ENCODE measurements at regions not wholly inside any gene's neighbourhood (a gene's known extent, or its start where the extent isn't known, plus 50 kb on each side); places are given as distances from the start of the nearest gene placed in this dataset.
A peak's percentile ranks its signal among the peaks of the same experiment; 100 is the strongest.

GRCh38 chr7:42698600-42699374, 213.1 kb downstream of the C7orf25 start:
- TF ChIP-seq, protein P1, sequence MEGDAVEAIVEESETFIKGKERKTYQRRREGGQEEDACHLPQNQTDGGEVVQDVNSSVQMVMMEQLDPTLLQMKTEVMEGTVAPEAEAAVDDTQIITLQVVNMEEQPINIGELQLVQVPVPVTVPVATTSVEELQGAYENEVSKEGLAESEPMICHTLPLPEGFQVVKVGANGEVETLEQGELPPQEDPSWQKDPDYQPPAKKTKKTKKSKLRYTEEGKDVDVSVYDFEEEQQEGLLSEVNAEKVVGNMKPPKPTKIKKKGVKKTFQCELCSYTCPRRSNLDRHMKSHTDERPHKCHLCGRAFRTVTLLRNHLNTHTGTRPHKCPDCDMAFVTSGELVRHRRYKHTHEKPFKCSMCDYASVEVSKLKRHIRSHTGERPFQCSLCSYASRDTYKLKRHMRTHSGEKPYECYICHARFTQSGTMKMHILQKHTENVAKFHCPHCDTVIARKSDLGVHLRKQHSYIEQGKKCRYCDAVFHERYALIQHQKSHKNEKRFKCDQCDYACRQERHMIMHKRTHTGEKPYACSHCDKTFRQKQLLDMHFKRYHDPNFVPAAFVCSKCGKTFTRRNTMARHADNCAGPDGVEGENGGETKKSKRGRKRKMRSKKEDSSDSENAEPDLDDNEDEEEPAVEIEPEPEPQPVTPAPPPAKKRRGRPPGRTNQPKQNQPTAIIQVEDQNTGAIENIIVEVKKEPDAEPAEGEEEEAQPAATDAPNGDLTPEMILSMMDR (IDR thresholded peaks at IDR 0.05; ENCODE audit: borderline replicate concordance, insufficient read depth, low read depth, low read length), result no peak
- no peak overlapping the region for H3K4me3 ChIP-seq (ENCODE audit: low read depth, low read length)

- H3K4me3 ChIP-seq (ENCODE audit: low read depth, low read length), result no peak overlapping the region
- TF ChIP-seq, protein P1 (IDR thresholded peaks at IDR 0.05; ENCODE audit: borderline replicate concordance, insufficient read depth, low read depth, low read length), result no peak
Observed at GRCh38 chr7:42694894-42695507, 216.9 kb downstream of the C7orf25 start.

GRCh38 chr7:42693722-42694121, 218.1 kb downstream of the C7orf25 start:
- TF ChIP-seq, protein P1 (IDR thresholded peaks at IDR 0.05; ENCODE audit: borderline replicate concordance, insufficient read depth, low read depth, low read length), result no peak

DNA sequence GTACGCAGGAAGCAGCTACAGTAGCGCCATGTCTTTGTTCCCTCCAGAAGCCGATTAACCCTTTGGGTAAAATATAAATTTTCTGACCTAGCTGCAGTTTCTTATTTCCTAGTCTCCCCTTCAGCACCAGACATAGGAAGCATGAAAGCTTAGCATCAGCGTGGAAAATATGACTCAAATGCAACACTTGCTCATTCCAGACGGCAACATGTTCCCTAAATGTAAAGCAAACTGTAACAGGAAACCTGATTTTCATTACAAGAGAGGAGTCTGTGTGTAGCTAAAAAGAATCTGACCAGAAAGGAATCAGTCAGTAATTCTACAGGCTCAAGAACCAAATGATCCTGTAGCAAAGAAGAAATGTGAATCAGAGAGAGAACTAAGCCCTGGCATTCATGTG, 219.2 kb downstream of the C7orf25 start:
- TF ChIP-seq, protein P1 (IDR thresholded peaks at IDR 0.05; ENCODE audit: borderline replicate concordance, insufficient read depth, low read depth, low read length), result no peak
- no peak overlapping the region for H3K4me3 ChIP-seq (ENCODE audit: low read depth, low read length)

More at GRCh38 chr7:42693722-42694121, 218.1 kb downstream of the C7orf25 start:
- H3K4me3 ChIP-seq (ENCODE audit: low read depth, low read length), result no peak overlapping the region

GRCh38 chr7:42690794-42691639, 220.9 kb downstream of the C7orf25 start:
- TF ChIP-seq, protein P1 (IDR thresholded peaks at IDR 0.05; ENCODE audit: borderline replicate concordance, insufficient read depth, low read depth, low read length), result peak; percentile 21; the same call in 1 of the 2 replicates
- no peak overlapping the region for H3K4me3 ChIP-seq (ENCODE audit: low read depth, low read length)

DNA sequence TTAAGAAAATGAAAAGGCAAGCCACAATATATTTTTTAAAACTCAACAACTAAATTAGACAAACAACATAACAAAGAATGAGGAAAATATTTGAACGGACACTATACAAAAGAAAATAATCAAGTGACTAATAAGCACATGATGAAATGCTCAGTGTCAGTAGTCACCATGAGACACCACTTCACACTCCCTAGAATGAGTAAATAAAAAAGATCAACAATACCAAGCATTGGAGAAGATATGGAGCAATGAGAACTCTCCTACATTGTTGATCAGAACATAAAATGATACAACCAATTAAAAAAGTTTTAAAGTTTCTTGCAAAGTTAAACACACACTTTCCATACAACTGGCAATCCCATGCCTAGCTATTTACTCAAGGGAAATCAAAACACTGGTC, 222.2 kb downstream of the C7orf25 start:
- no peak overlapping the region for H3K4me3 ChIP-seq (ENCODE audit: low read depth, low read length)
- TF ChIP-seq, protein P1 (IDR thresholded peaks at IDR 0.05; ENCODE audit: borderline replicate concordance, insufficient read depth, low read depth, low read length), result no peak

Data from GM12875 (cell line).